Bronchial epithelial cell (primary cell): ENCODE measurements at regions not wholly inside any gene's neighbourhood (a gene's known extent, or its start where the extent isn't known, plus 50 kb on each side); places are given as distances from the start of the nearest gene placed in this dataset.
A peak's percentile ranks its signal among the peaks of the same experiment; 100 is the strongest.

ENCODE experiments used
- DNase-seq: peaks from one replicate; pipeline ENCODE4 v3.0.0-alpha.2; 2010; ENCODE audit warnings: low read depth
- FAIRE-seq: peaks from 2 replicates; lab custom pipeline; 2011; peaks lifted over from hg19 to GRCh38; lab: Jason Lieb, UNC
- H3K27me3 ChIP-seq: 2 replicates; pipeline ENCODE4 v1.5.1; 2011; ENCODE audit warnings: low read length; ENCODE audit not compliant: control insufficient read depth, insufficient read depth
- H3K36me3 ChIP-seq: 2 replicates; pipeline ENCODE4 v1.5.1; 2011; ENCODE audit warnings: low read length; ENCODE audit not compliant: control insufficient read depth, insufficient read depth
- H3K4me3 ChIP-seq: 2 replicates; pipeline ENCODE4 v1.5.1; 2011; ENCODE audit warnings: mild to moderate bottlenecking, low read depth, low read length, control low read depth
- CTCF ChIP-seq: IDR thresholded peaks from 2 replicates; pipeline ENCODE4 v1.5.1; 2011; ENCODE audit warnings: mild to moderate bottlenecking, moderate library complexity, low read length, control low read depth, inconsistent platforms; ENCODE audit not compliant: insufficient read depth, severe bottlenecking

GRCh38 chr2:39524756-39525635 lies 87.9 kb upstream of the MAP4K3 start:
- H3K27me3 ChIP-seq: no peaks in the 10 kb centered on the region
- TF ChIP-seq CTCF: no peak
- no peaks in the 10 kb centered on the region for H3K36me3 ChIP-seq
- FAIRE-seq: no peak
- DNase-seq: no peak
- no peak overlapping the region for H3K4me3 ChIP-seq

DNA sequence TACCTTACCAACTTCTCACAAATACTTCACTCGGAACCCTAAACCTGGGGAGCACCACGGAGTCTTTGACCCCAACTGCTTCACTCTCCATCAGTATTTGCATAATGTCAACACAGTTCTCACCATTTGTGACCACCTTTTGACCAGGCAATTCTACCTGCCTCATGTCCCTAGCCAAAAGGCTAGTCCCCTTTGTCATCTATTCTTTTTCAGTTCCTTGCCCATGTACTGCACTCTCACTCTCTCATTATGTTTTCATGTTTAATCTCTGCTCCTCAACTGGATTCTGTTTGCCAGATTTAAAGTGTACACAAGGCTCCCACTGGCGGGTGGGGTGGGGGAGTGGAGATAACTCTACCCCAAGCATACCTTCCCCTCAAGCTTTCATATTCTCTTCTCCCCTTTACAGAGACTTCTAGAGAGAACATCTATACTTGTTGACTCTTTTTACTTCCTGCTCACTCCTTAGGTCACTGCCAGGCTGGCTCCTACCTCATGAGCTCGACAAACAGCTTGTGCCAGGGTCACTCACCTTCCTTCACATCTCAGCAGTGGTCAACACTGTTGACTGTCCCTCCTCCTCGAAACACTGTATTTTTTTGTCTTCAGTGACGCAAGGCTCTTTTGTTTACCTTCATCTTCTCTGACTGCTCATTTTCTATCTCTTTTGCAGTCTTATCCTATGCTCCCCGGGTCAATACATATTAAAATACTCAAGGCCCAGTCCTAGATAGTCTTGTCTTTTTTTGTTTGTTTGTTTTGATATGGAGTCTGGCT lies 88.7 kb upstream of the MAP4K3 start:
- no peak for TF ChIP-seq CTCF
- Histone ChIP-seq H3K4me3 (no peak overlapping the region), H3K36me3 (no peaks in the 10 kb centered on the region), H3K27me3 (no peaks in the 10 kb centered on the region)
- FAIRE-seq (no peak), DNase-seq (no peak)

DNA sequence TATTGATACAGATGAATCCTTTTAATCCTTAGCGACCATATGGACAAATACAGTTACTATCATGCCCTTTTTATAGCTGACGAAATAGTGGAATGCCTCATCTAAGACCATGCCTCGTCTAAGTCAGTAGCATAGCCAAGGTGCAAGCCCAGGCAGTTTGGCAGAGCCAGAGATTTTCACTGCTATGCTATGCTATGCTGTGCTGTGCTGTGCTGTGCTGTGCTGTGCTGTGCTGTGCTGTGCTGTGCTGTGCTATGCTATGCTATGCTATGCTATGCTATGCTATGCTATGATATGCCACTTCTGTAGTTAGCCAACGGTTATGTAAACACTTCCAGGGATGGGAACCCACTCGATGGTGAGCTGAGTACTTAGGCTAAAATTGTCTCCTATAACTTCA lies 91.6 kb upstream of the MAP4K3 start:
- FAIRE-seq: no peak
- H3K27me3 ChIP-seq: no peaks in the 10 kb centered on the region
- peaks cover 1% of the 10 kb centered on the region for H3K36me3 ChIP-seq
- no peak overlapping the region for H3K4me3 ChIP-seq
- no peak for DNase-seq
- no peak for TF ChIP-seq CTCF

DNA sequence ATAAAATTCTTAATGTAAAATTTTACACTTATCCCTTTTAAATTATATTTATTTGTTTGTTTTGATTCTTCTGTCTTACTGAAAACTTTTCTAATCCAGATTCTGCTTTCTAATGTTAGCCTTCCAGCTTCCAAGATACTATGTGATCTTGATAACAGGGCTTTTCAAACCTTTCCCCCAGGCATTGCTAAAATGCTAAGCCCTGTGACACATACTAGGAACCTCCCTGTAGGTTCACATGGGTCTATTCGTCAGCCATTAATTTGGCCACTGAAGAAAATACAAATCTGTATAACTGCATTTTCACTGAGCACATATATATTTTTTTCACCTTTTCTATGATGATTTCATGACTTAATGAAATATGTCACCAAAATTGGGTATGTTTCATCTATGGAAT lies 92.8 kb upstream of the MAP4K3 start:
- DNase-seq (no peak), FAIRE-seq (no peak)
- Histone ChIP-seq H3K4me3 (no peak overlapping the region), H3K27me3 (no peaks in the 10 kb centered on the region), H3K36me3 (peaks cover 1% of the 10 kb centered on the region)
- no peak for TF ChIP-seq CTCF

- FAIRE-seq (no peak), DNase-seq (peak; percentile 47)
- no peak for TF ChIP-seq CTCF
- H3K36me3 ChIP-seq: peaks cover 1% of the 10 kb centered on the region
- no peaks in the 10 kb centered on the region for H3K27me3 ChIP-seq
- no peak overlapping the region for H3K4me3 ChIP-seq
These were observed 93.4 kb upstream of the MAP4K3 start for GRCh38 chr2:39530411-39530866.
